HCT116 (cell line): ENCODE measurements at regions not wholly inside any gene's neighbourhood (a gene's known extent, or its start where the extent isn't known, plus 50 kb on each side); places are given as distances from the start of the nearest gene placed in this dataset.

ENCODE experiments used
- ATAC-seq: fragments of 200-7000 bp; cut with Tn5 transposase; 2 replicates; pipeline ENCODE4 v1.9.1; 2020; ENCODE audit warnings: mild to moderate bottlenecking, moderate library complexity
- BruUV-seq: library from RNA; stranded (reverse); fragments of 400-500 nt; replicated peaks from 2 replicates; lab custom pipeline; 2021; lab: Mats Ljungman, UMichigan
- CTCF ChIA-PET: fragments of 300-600 bp; sonication (Branson Sonifier 250); formaldehyde crosslinking; loops from one replicate; lab custom pipeline; 2021; ENCODE audit warnings: antibody characterized with exemption; lab: Charles Lee
- POLR2A ChIA-PET: fragments of 300-600, 350-600 bp; sonication (Branson Sonifier 250); formaldehyde crosslinking; loops from one replicate; lab custom pipeline; 2021; ENCODE audit warnings: antibody characterized with exemption; lab: Charles Lee
- RAD21 ChIA-PET, 2 experiments: fragments of 300-600 bp; sonication (Branson Sonifier 250); formaldehyde crosslinking; loops; one replicate each; lab custom pipeline; 2023; ENCODE audit warnings: low total read pairs in 2 of 2; ENCODE audit not compliant: uncharacterized antibody in 2 of 2, unreplicated experiment in 2 of 2, low non-redundant PET in 1 of 2; lab: Charles Lee
- DNase-seq: peaks from one replicate; pipeline ENCODE4 v3.0.0-alpha.2; 2010; ENCODE audit warnings: low read depth, low spot score
- H2AFZ ChIP-seq: fragments of 200-600 bp; shearing (Covaris generic), sonication (generic); 2 replicates; pipeline ENCODE4 v1.6.1; 2017; ENCODE audit warnings: low read depth, mixed run types, mixed read lengths, antibody characterized with exemption, low read length; ENCODE audit not compliant: poor library complexity, severe bottlenecking
- H3K27ac ChIP-seq: 2 replicates; pipeline ENCODE4 v1.5.1; 2012; ENCODE audit warnings: low read depth, low read length
- H3K27me3 ChIP-seq: fragments of 200-600 bp; sonication (generic); 2 replicates; pipeline ENCODE4 v1.6.1; 2016; ENCODE audit warnings: mixed run types, low read length, mixed read lengths; ENCODE audit not compliant: insufficient read depth
- H3K36me3 ChIP-seq, 2 experiments: fragments of 200-500 bp in 1 of 2; fragments of 200-600 bp in 1 of 2; sonication (Bioruptor generic) in 1 of 2; sonication (generic) in 1 of 2; 2 replicates each; pipeline versions ENCODE4 v1.5.1 to v1.6.1; 2014 to 2016; ENCODE audit warnings: low read length in 2 of 2, inconsistent platforms in 1 of 2, mixed read lengths in 1 of 2, mixed run types in 1 of 2; ENCODE audit not compliant: insufficient read depth in 2 of 2, control insufficient read depth in 1 of 2
- H3K4me1 ChIP-seq, 2 experiments: fragments of 200-600 bp in 1 of 2; sonication (generic) in 1 of 2; 2 replicates each; pipeline versions ENCODE4 v1.5.1 to v1.6.1; 2012 to 2017; ENCODE audit warnings: low read length in 2 of 2, inconsistent platforms in 1 of 2, mild to moderate bottlenecking in 1 of 2, mixed read lengths in 1 of 2, mixed run types in 1 of 2, moderate library complexity in 1 of 2; ENCODE audit not compliant: insufficient read depth in 2 of 2, control insufficient read depth in 1 of 2
- H3K4me2 ChIP-seq: fragments of 200-600 bp; sonication (generic); 2 replicates; pipeline ENCODE4 v1.6.1; 2017; ENCODE audit warnings: mixed run types, low read length, mixed read lengths
- H3K4me3 ChIP-seq, 2 experiments: fragments of 200-600 bp in 1 of 2; sonication (generic) in 1 of 2; replicated peaks in 1 of 2; 2 replicates each; pipeline ENCODE4 v1.5.1; 2011 to 2016; ENCODE audit warnings: low read length in 2 of 2, control low read depth in 1 of 2, low read depth in 1 of 2, mild to moderate bottlenecking in 1 of 2, mixed read lengths in 1 of 2, mixed run types in 1 of 2
- H3K79me2 ChIP-seq: fragments of 200-600 bp; sonication (generic); 2 replicates; pipeline ENCODE4 v1.6.1; 2017; ENCODE audit warnings: mild to moderate bottlenecking, mixed run types, low read length, moderate library complexity, mixed read lengths; ENCODE audit not compliant: insufficient read depth
- H3K9ac ChIP-seq: fragments of 200-600 bp; sonication (generic); 2 replicates; pipeline ENCODE4 v1.6.1; 2016; ENCODE audit warnings: low read length, mixed read lengths
- H3K9me2 ChIP-seq: fragments of 200-600 bp; sonication (generic), shearing (Covaris generic); 2 replicates; pipeline ENCODE4 v1.6.1; 2017; ENCODE audit warnings: mixed run types, mild to moderate bottlenecking, moderate library complexity; ENCODE audit not compliant: insufficient read depth
- H3K9me3 ChIP-seq, 2 experiments: fragments of 200-500 bp in 1 of 2; fragments of 200-600 bp in 1 of 2; sonication (Bioruptor generic) in 1 of 2; sonication (generic) in 1 of 2; 2 replicates each; pipeline ENCODE4 v1.6.1; 2014 to 2017; ENCODE audit warnings: low read length in 2 of 2, mixed read lengths in 2 of 2, inconsistent platforms in 1 of 2, low read depth in 1 of 2, mild to moderate bottlenecking in 1 of 2, mixed run types in 1 of 2, moderate library complexity in 1 of 2; ENCODE audit not compliant: control insufficient read depth in 1 of 2, insufficient read depth in 1 of 2
- H4K20me1 ChIP-seq: fragments of 200-600 bp; sonication (generic), shearing (Covaris generic); 2 replicates; pipeline ENCODE4 v1.6.1; 2017; ENCODE audit warnings: mixed run types, mild to moderate bottlenecking, moderate library complexity; ENCODE audit not compliant: insufficient read depth
- EGR1 ChIP-seq: IDR thresholded peaks from 2 replicates; pipeline ENCODE4 v1.6.1; 2012; ENCODE audit warnings: low read depth
- EZH2phosphoT487 ChIP-seq: fragments of 200-600 bp; IDR thresholded peaks from 2 replicates; pipeline ENCODE4 v1.6.1; 2018; ENCODE audit warnings: antibody characterized with exemption, borderline replicate concordance
- FOSL1 ChIP-seq: IDR thresholded peaks from 2 replicates; pipeline ENCODE4 v1.6.1; 2012; ENCODE audit warnings: low read depth
- REST ChIP-seq: IDR thresholded peaks from 2 replicates; pipeline ENCODE4 v1.6.1; 2012; ENCODE audit warnings: low read depth
- SIN3A ChIP-seq: IDR thresholded peaks from 2 replicates; pipeline ENCODE4 v1.6.1; 2012; ENCODE audit warnings: low read depth
- intact Hi-C: fragments of 100-400 bp; cut with micrococcal nuclease; formaldehyde crosslinking; loops from 2 replicates; pipeline ENCODE4 v1.10.0; 2022

- peaks cover 15% of the 10 kb centered on the region; the same call in 1 of the 2 replicates for H3K27me3 ChIP-seq
- no peaks in the 10 kb centered on the region for H3K4me1 ChIP-seq
- H3K27ac ChIP-seq = no peak overlapping the region
- RAD21 ChIA-PET = no interaction called here
- H3K9me2 ChIP-seq = no peaks in the 10 kb centered on the region
- no peak overlapping the region for H3K9ac ChIP-seq
- no peaks in the 10 kb centered on the region for H3K79me2 ChIP-seq
- TF ChIP-seq EGR1 = no peak
- no peak for TF ChIP-seq FOSL1
- TF ChIP-seq SIN3A = no peak
- TF ChIP-seq EZH2phosphoT487 = no peak
- TF ChIP-seq REST = no peak
- TF ChIP-seq, all 23 proteins: peak for 0
- no peak for DNase-seq
- Histone ChIP-seq H3K4me2 (no peak overlapping the region), H2AFZ (no peak overlapping the region), H3K36me3 (no peaks in the 10 kb centered on the region), H4K20me1 (no peaks in the 10 kb centered on the region), H3K9me3 (peaks cover 0 to 5% of the 10 kb centered on the region in 2 experiments; a peak in 1 of 4 replicates), H3K4me3 (no peak overlapping the region)
- intact Hi-C loops = no loop called here
- CTCF ChIA-PET = no interaction called here
- no peak for ATAC-seq
- POLR2A ChIA-PET = no interaction called here
- BruUV-seq = no TSS peak
Observed at GRCh38 chr10:45204954-45205775, 110.2 kb downstream of the OR13A1 start.
